ENCODE measurements at regions not wholly inside any gene's neighbourhood (a gene's known extent, or its start where the extent isn't known, plus 50 kb on each side); places are given as distances from the start of the nearest gene placed in this dataset.

- no peak for TF ChIP-seq GABPA (IDR thresholded peaks at IDR 0.05; ENCODE audit: low read depth)
- no peak for TF ChIP-seq MAX (IDR thresholded peaks at IDR 0.05; ENCODE audit: low read depth)
- TF ChIP-seq CTCF (IDR thresholded peaks at IDR 0.05): no peak
These were observed 79.4 kb downstream of the TOMM20 start for GRCh38 chr1:235049217-235049616.

All from SK-N-SH (cell line).